ENCODE measurements at regions not wholly inside any gene's neighbourhood (a gene's known extent, or its start where the extent isn't known, plus 50 kb on each side); places are given as distances from the start of the nearest gene placed in this dataset.

DNA sequence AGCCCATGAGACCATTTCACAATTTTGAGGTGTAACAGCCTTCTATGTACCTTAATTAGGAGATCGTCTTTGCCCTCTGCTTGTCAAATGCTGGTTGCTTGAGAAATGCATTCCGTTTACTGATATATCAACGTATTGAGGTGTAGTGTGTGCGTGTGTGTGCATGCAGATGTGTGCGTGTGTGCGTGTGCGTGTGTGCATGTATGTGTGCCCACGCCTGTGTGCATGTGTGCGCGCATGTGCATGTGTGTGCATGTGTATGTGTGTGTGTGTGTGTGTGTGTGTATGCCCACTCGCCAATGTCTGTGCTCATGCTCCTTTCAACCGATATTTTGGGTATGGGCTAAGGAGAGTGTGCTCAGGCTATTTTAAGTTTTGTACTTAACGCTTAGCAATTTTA, 81.5 kb upstream of the ZFHX3 start:
- Histone ChIP-seq H3K27me3 (no peaks in the 10 kb centered on the region), H3K27ac (no peak overlapping the region), H3K4me3 (ENCODE audit: low read depth in 1 of 2, low read length in 1 of 2) (no peak overlapping the region), H3K36me3 (no peaks in the 10 kb centered on the region), H3K4me1 (ENCODE audit: control insufficient read depth in 1 of 2, insufficient read depth in 1 of 2, low read depth in 1 of 2, low read length in 1 of 2) (no peaks in the 10 kb centered on the region), H3K9me3 (no peaks in the 10 kb centered on the region)
- TF ChIP-seq, protein P1, sequence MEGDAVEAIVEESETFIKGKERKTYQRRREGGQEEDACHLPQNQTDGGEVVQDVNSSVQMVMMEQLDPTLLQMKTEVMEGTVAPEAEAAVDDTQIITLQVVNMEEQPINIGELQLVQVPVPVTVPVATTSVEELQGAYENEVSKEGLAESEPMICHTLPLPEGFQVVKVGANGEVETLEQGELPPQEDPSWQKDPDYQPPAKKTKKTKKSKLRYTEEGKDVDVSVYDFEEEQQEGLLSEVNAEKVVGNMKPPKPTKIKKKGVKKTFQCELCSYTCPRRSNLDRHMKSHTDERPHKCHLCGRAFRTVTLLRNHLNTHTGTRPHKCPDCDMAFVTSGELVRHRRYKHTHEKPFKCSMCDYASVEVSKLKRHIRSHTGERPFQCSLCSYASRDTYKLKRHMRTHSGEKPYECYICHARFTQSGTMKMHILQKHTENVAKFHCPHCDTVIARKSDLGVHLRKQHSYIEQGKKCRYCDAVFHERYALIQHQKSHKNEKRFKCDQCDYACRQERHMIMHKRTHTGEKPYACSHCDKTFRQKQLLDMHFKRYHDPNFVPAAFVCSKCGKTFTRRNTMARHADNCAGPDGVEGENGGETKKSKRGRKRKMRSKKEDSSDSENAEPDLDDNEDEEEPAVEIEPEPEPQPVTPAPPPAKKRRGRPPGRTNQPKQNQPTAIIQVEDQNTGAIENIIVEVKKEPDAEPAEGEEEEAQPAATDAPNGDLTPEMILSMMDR (IDR thresholded peaks at IDR 0.05): no peak

DNA sequence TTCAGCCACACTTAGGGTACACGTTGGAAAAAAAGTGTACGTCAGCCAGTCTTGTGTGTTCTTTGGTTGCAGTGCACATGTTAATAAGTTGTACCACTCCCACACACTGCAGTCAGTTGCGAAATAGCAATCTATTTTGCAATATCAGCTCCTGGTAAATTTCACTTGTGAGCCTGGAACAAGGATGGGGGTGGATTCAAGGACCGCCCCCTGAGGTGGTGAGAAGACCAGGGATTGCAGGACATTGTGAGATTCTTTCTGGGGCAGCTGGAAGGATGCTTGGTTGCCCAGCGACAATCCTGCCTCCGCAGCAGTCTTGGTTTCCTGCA, 78.6 kb upstream of the ZFHX3 start:
- no peak overlapping the region for H3K4me3 ChIP-seq (ENCODE audit: low read depth in 1 of 2, low read length in 1 of 2)
- H3K27me3 ChIP-seq: no peaks in the 10 kb centered on the region
- no peaks in the 10 kb centered on the region for H3K9me3 ChIP-seq
- H3K4me1 ChIP-seq (ENCODE audit: control insufficient read depth in 1 of 2, insufficient read depth in 1 of 2, low read depth in 1 of 2, low read length in 1 of 2): no peaks in the 10 kb centered on the region
- TF ChIP-seq, protein P1 (IDR thresholded peaks at IDR 0.05): no peak
- no peak overlapping the region for H3K27ac ChIP-seq
- no peaks in the 10 kb centered on the region for H3K36me3 ChIP-seq

DNA sequence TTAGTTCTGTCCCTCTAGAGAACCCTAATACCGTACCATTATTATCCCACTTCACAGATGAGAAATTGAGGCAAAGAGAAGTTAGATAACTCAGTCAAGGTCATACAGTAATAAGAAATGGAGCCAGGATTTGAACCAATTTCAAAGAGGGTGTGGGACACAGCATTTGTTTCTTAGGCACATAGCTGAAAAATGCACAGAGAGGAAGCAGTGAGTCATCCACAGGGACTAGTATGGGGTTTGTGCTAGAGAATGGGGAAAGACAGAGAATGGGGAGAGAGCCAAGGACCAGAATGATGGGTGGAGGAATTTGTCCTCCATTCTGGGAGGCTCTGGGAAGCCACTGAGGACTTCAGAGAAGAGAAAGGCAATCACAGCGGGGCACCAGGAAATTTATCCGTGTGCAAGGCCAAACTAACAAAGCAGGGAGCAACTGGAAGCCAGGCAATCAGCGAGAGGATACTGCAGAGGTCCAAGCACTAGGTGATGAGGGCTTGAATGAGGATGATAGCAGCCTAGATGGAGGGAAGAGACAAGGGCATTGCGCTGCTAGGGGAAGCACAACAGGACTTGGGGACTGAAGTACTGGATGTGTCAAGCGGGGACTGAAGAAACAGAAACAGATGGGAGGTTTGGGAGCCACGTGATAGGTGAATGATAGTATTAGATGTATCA, 78.1 kb upstream of the ZFHX3 start:
- H3K4me1 ChIP-seq (ENCODE audit: control insufficient read depth in 1 of 2, insufficient read depth in 1 of 2, low read depth in 1 of 2, low read length in 1 of 2): no peaks in the 10 kb centered on the region
- TF ChIP-seq, protein P1 (IDR thresholded peaks at IDR 0.05): no peak
- no peak overlapping the region for H3K4me3 ChIP-seq (ENCODE audit: low read depth in 1 of 2, low read length in 1 of 2)
- no peaks in the 10 kb centered on the region for H3K36me3 ChIP-seq
- no peaks in the 10 kb centered on the region for H3K9me3 ChIP-seq
- no peak overlapping the region for H3K27ac ChIP-seq
- no peaks in the 10 kb centered on the region for H3K27me3 ChIP-seq

DNA sequence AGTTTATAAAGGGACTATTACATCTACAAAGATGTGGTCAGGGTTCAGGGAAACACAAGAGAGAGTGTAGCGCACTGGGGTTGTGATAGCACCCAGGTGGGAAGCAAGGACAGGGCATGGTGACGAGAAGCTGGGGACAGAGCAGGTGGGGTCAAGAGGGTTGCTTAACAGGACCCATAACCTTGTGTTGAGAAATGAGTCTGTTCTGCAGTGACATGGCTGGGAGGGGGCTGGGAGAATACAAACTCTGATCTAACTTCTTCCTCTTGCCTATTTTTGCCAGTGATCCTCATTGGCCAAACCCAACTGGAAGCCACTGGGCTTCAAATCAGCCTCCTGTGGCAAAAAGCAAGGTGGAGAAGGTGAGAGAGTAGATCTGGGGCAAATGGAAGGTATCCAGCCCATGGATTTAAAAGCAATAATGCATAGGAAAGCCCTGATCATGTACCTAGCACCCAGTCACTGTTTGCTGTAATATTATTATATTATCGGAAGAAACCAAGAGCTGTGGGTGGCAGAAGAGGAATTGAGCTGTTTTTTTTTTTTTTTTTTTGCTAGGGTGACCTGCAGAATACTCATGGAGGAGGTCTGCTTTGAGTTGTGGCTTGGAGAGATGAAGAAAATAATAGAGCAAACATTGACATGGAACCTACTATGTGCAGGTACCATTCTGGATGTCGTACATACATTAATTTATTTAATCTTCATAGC, 76.9 kb upstream of the ZFHX3 start:
- H3K9me3 ChIP-seq: no peaks in the 10 kb centered on the region
- H3K4me3 ChIP-seq (ENCODE audit: low read depth in 1 of 2, low read length in 1 of 2): no peak overlapping the region
- TF ChIP-seq, protein P1 (IDR thresholded peaks at IDR 0.05): no peak
- H3K4me1 ChIP-seq (ENCODE audit: control insufficient read depth in 1 of 2, insufficient read depth in 1 of 2, low read depth in 1 of 2, low read length in 1 of 2): no peaks in the 10 kb centered on the region
- no peaks in the 10 kb centered on the region for H3K36me3 ChIP-seq
- H3K27ac ChIP-seq: no peak overlapping the region
- H3K27me3 ChIP-seq: no peaks in the 10 kb centered on the region

DNA sequence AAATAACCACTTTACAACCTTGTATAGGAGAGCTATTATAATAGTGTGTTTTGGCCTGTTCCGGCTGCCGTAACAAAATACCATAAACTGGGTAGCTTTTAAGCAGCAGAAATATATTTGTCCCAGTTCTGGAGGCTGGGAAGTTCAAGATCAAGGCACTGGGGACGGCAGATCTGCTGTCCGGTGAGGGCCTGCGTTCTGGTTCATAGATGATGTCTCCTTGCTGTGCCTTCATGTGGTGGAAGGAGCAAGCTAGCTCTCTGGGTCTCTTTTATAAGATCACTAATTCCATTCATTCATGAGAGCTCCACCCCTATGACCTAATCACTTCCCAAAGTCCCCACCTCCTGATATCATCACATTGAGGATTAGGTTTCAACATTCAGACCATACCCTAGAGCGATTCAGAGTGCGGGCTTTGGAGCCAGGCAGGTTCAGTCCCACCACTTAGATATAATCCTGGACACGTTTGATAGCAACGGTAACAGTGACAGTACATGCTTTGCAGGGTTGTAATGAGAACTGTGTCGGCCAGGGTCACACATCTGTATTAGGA, 76.2 kb upstream of the ZFHX3 start:
- H3K4me1 ChIP-seq (ENCODE audit: control insufficient read depth in 1 of 2, insufficient read depth in 1 of 2, low read depth in 1 of 2, low read length in 1 of 2): no peaks in the 10 kb centered on the region
- no peaks in the 10 kb centered on the region for H3K36me3 ChIP-seq
- H3K27me3 ChIP-seq: no peaks in the 10 kb centered on the region
- no peaks in the 10 kb centered on the region for H3K9me3 ChIP-seq
- TF ChIP-seq, protein P1 (IDR thresholded peaks at IDR 0.05): no peak
- no peak overlapping the region for H3K4me3 ChIP-seq (ENCODE audit: low read depth in 1 of 2, low read length in 1 of 2)
- H3K27ac ChIP-seq: no peak overlapping the region

Measured in neutrophil (primary cell).